NCI-H2029 (cell line): ENCODE measurements at regions not wholly inside any gene's neighbourhood (a gene's known extent, or its start where the extent isn't known, plus 50 kb on each side); places are given as distances from the start of the nearest gene placed in this dataset.
"Not testable (repeated sequence)": the region's sequence is repeated elsewhere in the genome, so short reads cannot be mapped to it uniquely, and the experiment has no call there.

Experiments
- DNase-seq: peaks from one replicate; lab custom pipeline; 2025; lab: John Stamatoyannopoulos, UW

DNA sequence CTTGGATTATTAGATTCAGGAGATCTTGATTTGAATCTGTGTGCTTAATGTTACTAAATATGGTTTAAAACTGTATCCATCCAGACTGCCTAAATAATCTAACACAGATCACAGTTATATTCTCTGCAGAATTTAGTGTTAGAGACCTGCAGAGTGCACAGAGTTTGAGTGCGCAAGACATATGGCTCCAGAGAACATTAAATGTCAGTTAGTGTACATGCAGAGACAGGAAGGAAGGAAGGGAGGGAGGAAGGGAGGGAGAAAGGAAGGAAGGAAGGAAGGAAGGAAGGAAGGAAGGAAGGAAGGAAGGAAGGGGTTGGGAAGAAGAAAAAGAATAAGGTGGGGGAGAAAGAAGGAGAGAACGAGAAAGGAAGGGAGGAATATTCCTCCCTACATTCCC is 210.0 kb upstream of the COX7C start:
- DNase-seq: no peak

DNA sequence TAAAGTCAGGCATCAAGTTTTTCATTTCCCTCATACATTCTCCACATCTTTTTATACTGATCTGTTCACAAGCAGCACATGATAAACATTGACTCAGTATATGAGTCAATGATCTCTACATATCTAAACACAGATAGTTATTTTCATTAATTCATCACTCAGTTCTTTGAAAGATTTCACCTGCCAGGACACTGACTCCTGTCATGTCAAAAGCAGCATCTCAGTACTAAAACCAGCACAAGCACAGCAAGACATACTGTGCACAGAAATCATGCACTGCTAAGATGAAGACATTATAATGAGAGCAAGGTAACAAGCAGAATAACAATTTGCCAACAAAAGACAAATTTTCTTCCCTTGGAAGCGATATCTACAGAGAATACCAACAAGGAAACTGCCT is 206.1 kb upstream of the COX7C start:
- no peak for DNase-seq

DNA sequence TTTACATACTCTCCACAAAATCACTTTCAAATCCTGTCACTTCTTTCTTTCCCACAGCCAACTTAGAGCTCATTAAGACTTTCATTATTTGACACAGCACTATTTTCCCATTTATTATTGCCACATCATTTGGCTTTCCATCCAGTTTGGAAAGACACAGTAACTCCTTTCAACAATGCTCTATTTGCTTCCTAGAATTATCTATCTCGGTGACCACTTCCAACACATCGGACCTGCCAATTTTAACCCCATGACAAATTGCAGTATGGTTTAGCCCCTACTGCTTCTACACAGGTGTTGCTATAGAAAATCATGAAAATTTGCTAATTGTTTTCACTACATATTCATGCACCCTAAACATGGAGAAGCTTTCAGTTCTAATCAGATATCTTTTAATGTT is 190.6 kb upstream of the COX7C start:
- no peak for DNase-seq

DNA sequence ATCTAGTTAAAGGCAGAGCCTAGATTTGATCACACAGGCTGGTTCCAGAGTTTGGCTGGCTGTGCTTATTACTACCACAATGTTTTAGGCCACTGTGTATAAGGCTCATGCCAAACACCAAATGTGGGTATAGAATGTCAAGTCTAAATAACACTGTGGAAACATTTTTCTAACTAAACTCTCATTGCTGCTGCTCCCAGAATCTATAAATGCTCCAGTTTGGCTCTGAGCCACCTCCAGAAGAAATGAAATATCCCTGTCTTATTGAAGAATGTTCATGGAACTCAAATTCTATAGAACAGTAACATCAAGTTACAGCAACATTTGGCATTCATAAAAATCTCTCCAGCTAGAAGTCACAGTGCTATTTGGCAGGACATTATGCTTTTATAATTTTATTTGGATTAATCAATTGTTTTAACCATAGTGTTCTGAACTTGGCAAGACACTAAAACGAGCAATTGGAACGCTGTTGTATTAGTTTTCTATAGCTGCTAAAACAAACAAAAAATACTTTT is 178.1 kb upstream of the COX7C start:
- DNase-seq: no peak

DNA sequence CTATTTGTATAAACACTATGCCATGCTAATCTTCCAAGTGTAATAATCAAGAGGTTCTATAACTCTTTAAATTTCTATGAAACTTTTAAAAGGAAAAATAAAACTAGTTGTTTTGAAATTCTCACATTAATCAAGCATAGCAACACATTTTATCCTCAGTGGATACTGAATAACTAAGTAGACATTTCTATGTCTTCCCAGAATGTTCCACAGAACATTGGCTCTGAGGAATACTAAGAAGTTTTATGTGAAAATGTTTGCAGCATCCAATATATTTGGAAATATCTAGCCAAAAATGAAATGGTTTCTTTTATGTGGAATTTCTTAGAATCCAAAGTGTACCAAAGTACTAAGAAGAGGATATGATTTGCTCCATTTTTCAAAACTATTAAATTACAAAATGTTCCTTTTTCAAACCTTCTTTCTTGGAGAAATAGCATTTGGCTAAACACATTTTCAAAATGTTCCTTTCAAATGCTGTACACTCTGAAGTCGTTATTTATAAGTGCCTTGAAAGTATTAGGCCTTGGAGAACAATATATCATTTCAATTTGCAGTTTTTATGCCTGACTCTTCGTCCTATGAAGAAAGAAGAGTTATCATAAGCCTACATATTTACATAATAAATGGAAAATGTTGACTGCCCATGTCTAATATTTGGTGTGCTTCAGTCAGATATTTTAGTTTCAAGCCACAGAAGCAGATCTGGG is 175.6 kb upstream of the COX7C start:
- no peak for DNase-seq

DNA sequence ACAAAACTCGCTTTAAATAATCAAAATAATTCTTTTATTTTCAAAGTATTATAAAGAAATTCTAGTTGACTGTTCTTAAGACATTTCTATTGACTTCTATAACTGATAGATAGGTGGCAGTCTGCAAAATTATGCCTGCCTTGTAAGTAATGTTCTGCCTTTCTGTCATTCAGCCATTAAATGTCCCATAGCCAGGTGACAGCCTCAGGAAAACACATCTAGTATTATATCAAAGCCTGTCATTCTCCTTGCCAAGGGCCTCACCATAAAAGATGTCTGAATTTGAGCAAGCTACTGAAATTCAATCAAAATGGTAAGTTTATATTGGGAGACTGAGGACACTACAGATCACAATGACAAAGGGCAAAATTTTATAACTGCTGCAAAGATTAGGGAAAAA is 170.4 kb upstream of the COX7C start:
- no peak for DNase-seq

DNA sequence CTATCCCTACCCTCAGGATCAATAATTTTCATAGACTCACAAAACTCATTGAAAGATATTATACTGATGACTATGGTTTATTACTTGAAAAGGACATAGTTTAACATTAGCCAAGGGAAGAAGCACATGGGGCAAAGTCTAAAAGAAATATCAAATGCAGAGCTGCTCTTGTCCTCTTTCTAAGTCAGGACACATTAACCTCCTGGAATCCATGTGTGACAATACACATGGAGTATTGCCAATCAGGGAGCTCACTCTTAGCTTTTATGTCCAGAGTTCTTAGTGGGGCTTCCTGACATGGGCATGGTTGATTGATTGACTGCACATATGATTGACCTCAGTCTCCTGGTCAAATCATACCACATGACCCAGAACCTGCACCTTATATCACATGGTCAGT is 165.5 kb upstream of the COX7C start:
- DNase-seq: no peak

DNA sequence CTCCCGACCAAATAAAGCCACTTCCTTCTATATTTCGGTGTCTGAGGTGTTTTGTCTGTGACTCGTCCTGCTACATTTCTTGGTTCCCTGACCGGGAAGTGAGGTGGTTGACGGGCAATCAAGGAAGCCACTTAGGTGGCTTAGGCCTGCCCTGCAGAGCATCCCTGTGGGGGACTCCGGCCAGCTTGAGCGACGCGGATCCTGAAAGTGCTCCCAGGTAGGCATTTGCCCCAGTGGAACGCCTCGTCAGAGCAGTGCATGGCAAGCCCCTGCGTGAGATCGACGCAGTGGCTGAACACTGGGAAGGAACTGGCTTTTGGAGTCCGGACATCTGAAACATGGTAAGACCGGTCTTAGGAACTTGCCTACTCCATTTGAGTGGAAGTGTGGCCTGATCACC is 157.2 kb upstream of the COX7C start:
- DNase-seq: no peak

DNA sequence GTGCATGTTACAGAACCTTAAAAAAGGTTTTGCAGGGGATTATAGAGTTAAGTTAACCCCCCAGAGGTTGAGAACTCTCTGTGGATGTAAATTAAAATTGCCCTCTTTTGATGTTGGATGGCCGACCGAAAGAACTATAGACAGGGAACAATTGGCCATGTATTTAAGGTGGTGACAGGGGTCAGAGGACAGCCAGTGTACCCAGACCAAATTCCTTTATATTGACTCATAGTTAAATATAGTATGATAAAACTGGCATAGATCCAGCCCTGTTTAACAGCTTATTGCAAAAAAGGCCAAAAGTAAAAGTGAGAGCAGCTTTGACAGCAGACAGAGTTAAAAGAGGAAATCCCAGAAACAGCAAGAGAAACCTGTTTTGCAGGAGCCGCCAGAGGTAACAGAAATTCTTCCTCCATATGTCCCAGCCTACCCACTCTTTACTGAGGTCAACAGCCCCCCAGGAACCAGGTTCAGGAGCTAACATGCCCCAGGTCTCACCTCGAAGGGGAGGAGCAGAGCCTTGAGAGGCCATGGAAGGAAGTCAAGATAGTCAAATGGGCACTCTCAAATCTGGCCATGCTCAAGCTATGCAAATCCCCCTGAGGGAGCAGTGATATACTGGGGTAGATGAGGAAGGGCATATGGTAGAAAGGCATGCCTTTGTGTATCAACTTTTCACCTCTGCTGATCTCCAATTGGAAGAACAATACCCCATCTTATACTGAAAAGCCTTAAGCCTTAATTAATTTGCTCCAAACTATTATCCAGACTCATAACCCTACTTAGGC is 156.4 kb upstream of the COX7C start:
- no peak for DNase-seq

DNA sequence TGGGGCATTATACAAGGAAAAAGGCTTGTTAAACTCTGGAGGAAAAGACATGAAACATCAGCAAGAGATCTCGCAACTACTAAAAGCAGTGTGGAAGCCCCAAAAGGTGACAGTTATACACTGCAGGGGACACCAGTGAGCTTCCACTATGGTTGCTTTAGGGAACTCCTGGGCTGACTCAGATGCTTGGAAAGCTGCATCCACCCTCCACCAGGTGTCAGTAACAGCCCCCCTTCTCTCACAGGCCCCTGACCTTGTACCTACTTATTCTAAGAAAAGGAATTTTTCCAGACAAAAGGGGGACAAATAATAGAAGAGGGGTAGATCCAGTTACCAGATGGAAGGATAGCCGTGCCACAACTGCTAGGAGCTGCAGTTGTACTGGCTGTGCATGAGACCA is 154.4 kb upstream of the COX7C start:
- no peak for DNase-seq

DNA sequence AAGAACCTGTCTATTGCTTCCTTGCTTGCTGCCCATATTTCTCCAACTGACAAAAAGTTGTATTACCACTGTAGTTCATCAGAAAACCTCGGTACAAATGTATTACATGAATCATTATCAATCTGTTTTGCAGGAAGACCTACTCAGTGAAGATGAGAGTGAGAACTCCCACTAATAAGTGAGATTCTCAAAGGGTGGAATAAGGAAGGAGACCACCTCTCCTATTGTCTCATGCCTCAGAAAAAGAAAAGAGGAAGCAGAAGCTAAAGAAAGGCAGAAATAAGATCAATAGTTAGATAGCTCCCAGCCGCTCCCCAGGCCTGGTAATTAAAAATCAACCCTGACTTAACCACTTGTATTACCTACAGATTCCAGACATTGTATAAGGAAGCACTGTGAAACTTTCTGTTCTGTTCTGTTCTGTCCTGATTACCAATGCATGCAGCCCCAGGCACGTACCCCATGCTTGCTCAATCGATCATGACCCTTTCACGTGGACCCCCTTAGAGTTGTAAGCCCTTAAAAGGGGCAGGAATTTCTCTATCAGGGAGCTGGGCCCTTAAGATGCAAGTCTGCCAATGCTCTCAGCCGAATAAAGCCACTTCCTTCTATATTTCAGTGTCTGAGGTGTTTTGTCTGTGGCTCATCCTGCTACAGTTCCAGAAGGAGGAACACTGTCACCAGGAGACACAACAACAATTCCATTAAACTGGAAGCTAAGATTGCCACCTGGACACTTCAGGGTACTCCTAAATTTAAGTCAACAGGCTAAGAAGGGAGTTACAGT is 152.5 kb upstream of the COX7C start:
- DNase-seq: no peak

DNA sequence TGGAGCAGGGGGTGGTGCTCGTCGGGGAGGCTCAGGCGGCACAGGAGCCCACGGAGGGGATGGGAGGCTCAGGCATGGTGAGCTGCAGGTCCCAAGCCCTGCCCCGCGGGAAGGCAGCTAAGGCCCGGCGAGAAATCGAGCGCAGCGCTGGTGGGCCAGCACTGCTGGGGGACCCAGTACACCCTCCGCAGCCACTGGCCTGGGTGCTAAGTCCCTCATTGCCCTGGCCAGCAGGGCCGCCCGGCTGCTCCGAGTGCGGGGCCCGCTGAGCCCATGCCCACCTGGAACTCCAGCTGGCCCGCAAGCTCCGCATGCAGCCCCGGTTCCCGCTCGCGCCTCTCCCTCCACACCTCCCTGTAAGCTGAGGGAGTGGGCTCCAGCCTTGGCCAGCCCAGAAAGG is 151.0 kb upstream of the COX7C start:
- DNase-seq: not testable (repeated sequence)

DNA sequence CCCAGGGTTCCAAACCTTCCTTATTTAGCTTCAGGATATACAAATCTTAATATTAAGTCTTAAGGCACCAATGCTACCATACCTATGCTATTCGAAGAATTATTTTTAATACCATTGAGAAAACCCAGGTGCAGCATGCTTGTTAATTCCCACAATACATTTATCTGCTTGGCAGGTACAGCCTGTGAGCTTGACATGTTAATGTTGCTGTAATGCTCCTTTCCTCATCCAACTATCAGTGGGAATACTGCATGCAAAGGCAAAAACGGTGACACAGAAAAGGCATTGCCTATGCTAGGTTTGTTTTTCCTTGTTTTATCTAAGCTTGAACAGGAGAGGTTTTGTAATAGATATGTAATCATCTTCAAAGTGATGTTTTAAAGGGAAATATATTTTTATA is 135.7 kb upstream of the COX7C start:
- no peak for DNase-seq

DNA sequence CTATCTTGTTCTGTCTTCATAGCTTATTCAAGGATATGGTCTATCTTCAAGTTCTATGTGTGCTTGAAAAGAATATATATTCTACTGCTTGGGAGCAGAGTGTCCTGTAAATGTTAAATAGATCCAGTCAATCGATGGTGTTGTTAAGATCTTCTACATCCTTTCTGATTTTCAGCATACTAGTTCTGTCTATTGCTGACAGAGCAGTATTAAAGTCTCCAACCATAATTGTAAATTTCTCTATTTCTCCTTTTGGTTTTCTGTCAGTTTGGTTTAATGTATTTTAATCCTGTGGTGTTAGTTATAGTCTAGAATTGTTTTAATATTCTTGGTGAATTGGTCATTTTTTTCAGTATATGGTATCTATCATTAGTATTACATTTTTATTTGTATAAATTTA is 124.0 kb upstream of the COX7C start:
- no peak for DNase-seq

DNA sequence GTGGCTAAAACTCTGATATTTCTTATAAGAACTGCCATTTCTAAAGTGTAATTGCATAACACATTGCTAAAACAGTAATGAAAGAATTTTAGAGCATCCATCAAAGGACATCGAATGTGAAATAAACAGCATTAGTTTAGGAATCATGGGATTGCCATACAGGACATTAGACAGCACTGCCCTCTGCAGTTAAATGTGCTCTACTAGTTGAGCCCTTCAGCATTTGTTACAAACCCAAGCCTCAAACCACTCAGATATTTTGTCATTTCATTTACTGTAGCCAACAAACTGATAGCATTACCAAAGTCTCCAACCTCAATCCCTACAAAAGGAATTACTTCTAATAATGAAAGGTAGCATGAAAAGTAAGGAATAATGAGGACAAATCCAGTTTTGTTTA is 116.8 kb upstream of the COX7C start:
- DNase-seq: no peak

DNA sequence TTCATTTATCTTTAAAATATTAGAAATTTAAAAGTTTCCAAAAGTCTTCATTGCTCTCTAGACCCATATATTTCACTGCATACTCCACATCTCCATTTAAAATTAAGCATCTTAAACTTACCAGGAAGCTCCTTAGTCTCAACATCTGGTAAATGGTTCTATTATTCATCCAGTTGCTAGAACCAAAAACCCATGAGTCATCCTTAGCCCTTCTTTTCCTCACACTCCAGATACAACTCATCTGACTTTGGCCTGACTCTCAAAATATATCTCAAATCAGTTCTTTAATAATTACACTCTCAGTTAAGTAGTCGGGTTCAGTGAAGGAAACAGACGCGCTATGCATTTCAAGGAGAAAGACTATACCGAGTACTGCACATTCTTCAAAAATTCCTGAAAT is 110.2 kb upstream of the COX7C start:
- no peak for DNase-seq

DNA sequence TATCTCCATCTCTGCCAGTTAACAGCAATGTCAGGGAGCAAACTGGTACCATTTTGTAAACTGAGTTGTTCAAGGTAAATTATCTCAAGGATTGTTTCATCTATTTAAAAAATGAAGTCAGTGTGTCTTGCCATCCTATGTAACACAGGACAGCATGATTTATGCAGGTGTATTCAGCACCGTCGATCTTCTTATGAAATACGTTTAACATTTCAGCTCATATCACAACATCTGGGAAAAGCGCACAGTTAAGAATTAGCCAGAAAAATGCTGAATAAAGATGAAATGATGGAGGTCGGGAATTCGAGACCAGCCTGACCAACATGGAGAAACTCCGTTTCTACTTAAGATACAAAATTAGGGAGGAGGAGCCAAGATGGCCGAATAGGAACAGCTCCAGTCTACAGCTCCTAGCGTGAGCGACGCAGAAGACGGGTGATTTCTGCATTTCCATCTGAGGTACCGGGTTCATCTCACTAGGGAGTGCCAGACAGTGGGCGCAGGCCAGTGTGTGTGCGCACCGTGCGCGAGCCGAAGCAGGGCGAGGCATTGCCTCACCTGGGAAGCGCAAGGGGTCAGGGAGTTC is 107.3 kb upstream of the COX7C start:
- not testable (repeated sequence) for DNase-seq

DNA sequence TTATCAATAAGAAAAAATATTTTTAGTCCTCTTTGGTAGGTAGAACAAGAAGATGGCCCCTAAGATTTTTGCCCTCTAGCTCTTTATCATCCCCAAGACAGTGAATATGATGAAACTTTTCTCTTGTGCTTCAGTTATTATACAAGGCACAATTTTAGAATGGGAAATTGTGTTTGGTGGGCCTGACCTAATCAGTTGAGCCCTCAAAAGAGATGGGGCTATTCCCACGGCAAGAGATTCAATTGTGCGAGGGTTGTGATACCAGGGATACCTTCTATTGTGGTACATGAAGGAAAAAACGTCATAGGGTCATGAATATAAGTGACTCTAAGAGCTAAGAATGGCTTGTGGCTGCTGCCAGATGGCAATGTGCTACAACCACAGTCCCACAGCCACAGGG is 94.0 kb upstream of the COX7C start:
- DNase-seq: no peak

DNA sequence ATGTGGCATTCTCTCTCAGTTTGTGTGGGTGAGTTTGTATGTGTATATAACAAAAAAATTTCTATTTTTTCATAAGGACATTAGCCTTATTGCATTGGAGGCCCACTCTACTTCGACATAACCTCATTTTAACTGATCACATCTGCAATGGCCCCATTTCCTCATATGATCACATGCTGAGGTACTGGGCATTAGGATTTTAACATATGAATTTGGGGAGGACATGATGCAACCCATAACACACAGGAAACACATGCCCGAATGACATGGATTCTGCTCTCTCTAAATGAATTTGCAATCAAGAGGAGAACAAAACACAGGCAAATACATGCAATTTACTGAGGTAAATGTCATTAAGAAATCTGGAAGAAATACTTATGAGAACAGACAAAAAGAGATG is 92.1 kb upstream of the COX7C start:
- no peak for DNase-seq

DNA sequence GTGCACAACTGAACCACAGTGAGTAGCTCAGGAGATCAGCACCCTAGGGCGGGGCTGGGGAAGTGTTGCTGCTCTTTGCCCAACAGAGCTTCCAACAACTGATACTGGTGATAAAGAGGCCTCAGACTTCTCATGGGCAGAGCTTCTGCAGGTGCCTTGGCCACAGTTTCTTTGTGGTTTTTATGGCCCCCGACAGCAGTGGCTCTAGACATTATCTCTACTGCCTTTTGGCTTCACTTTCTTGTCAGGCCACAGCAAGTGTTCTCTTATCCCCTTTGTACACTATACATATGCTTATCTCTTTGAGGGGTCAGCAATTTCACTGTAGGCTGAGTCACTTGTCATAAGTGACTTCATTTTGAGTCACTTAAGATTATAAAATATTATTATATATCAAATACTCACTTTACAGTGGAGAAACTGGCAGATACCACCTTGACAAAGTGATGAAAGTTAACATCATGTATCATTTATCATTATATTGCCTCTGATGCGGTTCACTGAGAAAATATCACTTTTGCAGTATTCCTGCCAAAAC is 90.9 kb upstream of the COX7C start:
- no peak for DNase-seq

DNA sequence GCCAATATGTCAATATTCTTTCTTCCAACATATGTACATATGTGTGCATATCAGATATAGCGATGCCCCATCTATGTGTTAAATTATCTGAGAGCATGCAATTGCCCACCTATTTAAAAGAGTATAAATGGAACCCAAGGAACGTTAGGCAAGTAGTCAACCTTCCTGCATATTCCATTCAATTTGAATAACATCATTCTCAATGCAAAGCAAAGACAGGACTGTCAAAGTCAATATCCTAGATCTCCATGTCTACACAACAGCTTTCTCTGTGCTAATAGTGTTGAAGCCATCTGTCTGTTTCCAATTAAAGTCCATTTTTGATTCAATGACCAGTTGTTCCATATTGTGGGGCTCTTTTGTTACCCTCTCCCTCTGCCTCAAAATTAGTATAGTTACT is 85.3 kb upstream of the COX7C start:
- DNase-seq: no peak

DNA sequence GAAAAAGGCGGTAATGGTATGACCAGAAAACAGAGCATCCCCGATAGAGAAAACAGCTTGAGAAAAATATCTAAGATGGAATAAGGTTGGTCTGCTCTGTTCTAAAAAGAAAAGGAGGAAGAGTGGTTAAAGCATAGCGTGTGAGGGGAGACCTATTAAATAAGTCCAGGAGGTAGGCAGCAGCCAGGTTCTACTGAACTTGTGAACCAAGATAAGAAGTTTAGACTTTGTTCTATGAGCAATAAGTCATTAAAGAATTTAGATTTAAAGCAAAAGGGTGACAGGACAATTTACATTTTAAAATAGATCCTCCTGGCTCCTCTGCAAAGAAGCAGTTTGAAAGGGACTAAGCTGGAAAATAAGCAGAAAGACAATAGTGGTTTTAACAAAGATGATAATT is 81.3 kb upstream of the COX7C start:
- no peak for DNase-seq
